NCI-H460 (cell line): ENCODE measurements at regions not wholly inside any gene's neighbourhood (a gene's known extent, or its start where the extent isn't known, plus 50 kb on each side); places are given as distances from the start of the nearest gene placed in this dataset.

Experiments
- DNase-seq: peaks from one replicate; pipeline ENCODE4 v3.0.0-alpha.2; 2016; ENCODE audit warnings: low read depth; ENCODE audit errors: extremely low read depth

DNA sequence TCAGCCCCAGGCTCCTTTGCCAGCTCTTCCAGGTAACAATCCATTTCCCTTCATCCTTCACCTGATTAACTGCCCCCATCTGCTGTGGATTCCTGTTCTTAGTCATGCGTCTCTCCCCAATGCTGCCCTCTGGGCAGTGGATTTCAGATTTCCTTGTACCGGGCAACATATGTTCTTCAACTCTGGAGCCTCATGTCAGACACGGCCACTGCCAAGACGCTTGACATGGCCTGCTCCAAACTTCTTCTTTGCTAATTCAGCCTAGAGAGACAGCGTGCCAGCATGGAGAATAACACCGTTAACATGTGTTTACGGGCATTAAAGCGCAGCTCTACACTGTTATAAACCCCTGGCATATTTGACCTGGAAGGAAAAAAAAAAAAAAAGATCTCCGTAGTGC is 1035.1 kb upstream of the NR2F2 start:
- DNase-seq = no peak

DNA sequence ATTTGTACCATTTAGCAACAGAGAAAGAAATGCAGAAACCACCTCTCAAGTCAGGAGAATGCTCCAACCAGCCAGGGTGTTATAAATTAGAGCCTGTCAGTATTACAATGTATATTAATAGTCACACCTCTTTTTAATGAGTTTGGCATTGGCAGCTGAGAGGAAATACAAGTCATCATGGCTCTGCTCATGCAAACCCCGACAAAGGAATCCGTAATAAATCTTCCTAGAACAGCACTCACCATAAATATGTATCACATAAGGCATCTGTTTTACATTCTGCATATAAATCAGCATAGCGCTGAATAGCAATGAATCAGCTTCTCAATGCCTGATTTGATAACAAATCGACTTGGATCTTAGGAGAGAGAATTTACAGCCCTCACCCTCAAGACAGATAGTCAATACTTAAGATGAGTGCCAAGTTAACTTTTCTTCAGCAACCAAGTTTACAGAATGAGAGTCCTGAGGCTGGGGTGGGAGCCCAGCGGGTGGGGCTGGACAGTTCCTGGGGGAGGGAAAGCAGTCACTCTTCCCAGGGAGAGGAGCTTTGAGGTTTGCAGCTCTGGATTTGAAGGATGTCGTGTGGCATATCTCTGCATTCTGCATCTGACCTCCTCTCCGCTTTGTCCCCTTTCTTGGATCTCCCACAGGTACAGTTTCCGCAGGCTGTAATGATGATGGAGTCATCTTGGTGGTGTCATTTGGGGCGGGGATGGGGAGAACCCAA is 1034.4 kb upstream of the NR2F2 start:
- no peak for DNase-seq

GRCh38 chr15:95296643-95297042 is 1033.9 kb upstream of the NR2F2 start:
- DNase-seq = no peak

DNA sequence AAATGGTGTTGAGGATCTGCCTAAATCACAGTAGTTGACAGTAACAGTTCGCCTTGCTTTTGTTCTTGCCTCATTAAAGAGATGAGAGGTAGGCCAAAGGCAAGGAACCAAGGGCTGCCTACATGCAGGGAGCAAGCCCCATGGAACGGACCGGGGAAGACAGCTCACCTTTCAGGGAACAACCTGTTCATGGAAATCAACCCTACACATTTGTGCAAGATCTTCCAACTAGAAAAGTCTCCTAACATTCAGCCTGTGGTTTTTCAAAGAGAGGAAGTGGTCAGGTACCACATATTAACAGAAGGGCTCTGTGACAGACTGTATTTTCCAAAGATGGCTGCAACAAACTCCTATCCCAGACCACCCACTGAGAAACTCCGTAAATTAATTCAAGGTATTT is 1031.8 kb upstream of the NR2F2 start:
- DNase-seq = no peak

GRCh38 chr15:95300958-95301357 is 1029.5 kb upstream of the NR2F2 start:
- no peak for DNase-seq

- no peak for DNase-seq
These were observed 1028.3 kb upstream of the NR2F2 start for GRCh38 chr15:95302206-95302605.

- no peak for DNase-seq
These were observed 1027.7 kb upstream of the NR2F2 start for GRCh38 chr15:95302809-95303208.

GRCh38 chr15:95303713-95304112 is 1026.8 kb upstream of the NR2F2 start:
- DNase-seq = no peak

DNA sequence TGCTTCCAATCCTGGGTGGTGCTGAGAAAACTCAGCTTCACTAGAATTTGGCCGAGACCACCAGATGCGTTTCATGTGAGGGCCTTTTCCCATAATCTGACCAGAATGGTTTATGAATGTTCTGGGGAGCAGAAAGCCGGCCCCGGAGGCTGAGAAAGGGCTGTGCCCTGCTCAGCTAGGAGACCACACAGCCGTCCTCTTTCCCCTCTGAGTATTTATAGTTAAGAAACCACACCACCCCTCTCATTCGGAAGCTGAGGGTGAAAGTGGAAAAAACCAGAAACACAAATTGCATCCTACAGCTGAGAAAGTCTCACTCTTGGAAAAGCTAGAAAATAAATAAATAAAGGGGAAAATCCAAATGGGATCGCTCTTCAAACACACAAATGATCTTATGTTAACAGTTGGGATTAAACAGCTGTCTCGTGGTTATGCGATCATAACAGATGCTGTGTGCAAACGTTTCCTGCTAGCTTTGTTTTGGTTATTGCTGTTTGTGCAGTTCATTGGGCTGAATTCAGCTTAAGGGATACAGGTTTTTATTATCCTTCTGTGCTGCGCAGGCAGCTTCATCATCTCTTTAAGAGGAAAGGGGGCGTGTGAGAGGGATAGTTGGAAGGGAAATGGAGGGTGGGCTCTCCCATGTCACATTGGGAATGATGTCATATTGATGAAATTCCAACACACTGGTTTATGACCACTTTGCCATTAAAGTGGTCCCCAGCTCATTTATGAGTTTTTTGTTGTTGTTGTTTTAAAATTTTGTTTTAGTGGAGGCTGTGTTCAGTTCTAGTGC is 1026.2 kb upstream of the NR2F2 start:
- no peak for DNase-seq

DNA sequence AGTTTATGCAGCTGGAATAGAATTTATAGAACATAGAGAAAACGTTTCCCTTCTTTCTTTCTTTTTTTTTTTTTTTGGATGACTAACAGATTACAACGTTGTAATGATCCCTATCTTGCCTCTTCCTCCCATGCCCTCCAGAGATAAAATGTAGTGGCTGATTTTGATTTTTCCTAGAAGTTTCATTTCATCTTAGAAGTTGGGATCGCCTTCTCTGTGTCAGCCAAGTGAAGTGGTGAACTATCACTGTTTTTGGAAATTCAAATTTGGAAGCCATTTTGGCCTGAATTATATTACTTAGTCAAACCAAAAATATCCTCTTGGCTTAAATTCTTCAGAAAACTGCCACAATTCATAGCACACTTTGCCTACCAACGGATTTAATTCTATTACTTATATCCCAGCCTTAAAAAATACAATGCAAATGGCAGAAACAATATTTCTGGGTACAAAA is 1025.5 kb upstream of the NR2F2 start:
- no peak for DNase-seq

DNA sequence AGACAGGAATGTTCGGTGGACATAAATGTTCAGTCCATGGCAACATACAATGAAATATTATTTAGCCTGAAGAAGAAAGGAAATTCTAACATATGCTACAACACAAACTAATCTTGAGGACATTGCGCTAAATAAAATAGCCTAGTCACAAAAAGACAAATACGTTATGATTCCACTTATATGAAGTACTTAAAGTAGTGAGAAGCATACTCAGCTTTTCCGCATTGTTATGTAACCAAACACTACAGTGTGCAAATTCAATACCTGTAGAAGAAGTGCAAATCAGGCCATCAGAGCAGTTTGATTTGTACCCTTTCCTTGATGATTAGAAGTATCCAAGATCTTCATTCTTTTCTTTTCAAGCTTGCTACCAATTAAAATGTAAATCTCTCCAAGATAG is 1023.4 kb upstream of the NR2F2 start:
- DNase-seq = no peak

DNA sequence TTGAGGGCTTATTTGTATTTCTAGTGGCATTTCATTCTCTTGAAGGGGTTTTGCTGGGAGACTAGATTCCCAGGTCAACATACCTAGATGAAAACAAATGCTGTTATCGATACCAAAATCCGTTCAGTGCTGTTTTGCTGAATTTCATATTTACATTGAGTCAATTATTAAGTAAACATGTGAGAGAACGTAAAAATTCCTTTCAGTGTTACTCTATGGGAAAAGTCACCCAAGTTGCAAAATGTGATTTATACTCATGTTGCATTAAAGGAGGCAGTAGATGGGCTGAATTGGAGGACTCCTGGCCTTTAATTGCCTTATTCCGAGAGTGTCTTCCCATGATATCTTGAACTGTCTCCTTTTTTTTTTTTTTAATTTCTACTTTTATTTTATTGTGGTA is 1011.3 kb upstream of the NR2F2 start:
- no peak for DNase-seq

- DNase-seq = no peak
These were observed 1006.7 kb upstream of the NR2F2 start for GRCh38 chr15:95323796-95324195.

GRCh38 chr15:95324656-95325055 is 1005.8 kb upstream of the NR2F2 start:
- no peak for DNase-seq

- no peak for DNase-seq
These were observed 1004.6 kb upstream of the NR2F2 start for GRCh38 chr15:95325763-95326404.

GRCh38 chr15:95326431-95327182 is 1003.9 kb upstream of the NR2F2 start:
- DNase-seq = no peak

DNA sequence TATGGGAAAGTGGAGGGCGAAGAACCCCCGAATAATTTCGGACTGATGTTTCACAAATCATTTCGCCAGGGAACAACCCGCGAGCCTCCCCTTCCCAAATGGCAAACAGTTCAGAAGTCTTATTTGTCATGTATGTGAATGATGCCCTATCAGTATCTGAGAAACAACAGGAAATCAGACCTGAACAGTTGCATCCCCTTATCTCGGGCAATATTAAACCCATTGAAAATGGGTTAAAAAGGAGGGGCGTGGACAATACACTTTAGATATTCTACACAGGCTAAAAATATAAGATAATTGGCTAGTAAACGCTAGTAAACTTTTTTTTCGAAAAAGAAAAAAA is 1003.3 kb upstream of the NR2F2 start:
- no peak for DNase-seq

DNA sequence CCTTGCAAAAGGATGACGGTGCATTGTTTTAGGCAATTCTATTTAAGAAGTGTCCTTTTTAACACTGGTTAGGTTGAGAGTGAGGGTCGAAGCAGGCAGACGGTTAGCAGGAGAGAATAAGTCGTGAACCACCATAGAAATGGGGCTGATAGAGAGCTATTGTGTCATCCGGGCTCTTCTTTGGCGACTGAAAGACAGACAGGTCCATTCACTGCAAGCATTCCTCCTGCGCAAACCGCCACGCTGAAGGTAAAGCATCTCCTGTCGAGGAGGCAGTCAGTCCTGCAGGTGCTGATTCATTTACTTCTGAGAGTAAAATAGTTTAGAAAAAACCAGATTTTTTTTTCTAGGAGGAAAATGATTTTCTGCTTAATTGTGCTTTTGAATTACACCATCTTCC is 1002.8 kb upstream of the NR2F2 start:
- DNase-seq = no peak

GRCh38 chr15:95328559-95328958 is 1001.9 kb upstream of the NR2F2 start:
- no peak for DNase-seq

DNA sequence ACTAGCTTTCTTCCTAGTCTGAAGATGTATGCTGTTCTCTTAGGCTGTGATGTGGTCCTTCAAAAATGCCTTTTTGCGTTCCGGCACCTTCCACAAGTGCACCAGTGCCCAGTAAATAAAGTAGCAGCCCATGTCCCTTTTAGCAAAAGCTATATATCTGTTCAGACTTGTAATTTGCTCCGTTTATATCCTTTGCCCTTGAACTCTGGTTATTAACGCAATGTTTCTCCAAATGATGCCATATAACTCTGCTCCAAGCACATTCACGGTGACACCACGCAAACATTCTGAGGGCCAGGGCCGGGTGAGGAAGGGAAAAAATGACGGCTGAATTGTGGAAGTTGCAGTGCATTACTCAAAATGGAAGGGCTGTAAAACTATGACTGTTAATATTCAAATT is 1001.1 kb upstream of the NR2F2 start:
- no peak for DNase-seq

DNA sequence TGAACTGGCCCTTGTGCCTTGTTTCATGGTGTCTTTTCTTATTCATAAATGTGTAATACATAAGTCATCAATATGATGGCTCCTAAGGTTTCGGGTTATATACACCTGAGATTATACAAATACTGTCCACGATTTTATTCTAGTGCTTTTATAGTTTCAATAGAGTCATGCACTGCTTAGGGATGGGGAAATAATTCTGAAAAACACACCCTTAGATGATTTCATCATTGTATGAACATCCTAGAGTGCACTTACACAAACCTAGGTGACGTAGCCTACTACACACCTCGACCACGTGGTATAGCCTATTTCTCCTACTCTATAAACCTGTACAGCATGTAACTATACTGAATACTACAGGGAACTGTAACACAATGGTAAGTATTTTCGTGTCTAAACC is 988.8 kb upstream of the NR2F2 start:
- DNase-seq = no peak
